HUDEP-2 (cell line): ENCODE measurements at regions not wholly inside any gene's neighbourhood (a gene's known extent, or its start where the extent isn't known, plus 50 kb on each side); places are given as distances from the start of the nearest gene placed in this dataset.
"Not testable (repeated sequence)": the region's sequence is repeated elsewhere in the genome, so short reads cannot be mapped to it uniquely, and the experiment has no call there.

Experiments
- DNase-seq, 76 experiments: peaks; one replicate each; lab custom pipeline; 2025; ENCODE audit not compliant: unreplicated experiment in 76 of 76; lab: John Stamatoyannopoulos, UW

DNA sequence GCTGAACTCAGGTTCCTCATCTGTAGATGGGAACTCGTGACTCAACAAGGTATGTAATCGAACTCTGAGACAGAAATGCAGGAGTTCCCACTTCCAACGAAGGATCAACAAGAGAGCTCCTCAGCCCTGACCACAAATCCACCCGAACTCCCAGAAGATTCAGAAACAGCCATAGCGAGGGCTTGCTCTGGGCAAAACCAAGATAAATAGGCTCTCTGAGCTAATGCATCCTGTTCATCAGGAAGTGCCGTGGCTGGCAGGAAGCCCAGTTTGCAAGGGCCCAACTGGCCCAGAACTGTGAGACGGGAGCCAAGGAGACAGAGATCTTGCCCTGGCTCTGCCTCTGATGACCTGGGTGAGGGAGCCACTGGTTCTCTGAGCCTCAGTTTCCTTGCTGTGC, 141.7 kb upstream of the PFKP start:
- DNase-seq: peak in 14 of 76 experiments; percentile 1 to 42 (median 8)

DNA sequence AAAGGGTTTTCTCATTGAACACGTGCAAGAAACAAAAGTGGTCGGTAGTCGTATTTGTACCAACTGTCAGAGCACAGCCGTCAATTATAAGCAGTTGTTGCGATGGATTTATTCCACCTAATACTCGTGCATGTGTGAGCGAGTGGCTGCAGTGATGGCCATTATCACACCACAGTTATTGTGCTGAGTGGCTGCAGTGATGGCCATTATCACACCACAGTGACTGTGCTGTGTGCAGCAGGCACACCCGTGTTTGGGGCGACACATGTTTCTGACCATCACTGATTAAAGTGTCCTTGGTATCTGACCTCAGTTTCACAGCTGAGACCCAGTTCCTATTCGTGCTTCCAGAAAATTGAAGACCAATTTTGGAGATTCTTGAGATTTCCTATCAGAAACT, 142.9 kb upstream of the PFKP start:
- no peak for DNase-seq

DNA sequence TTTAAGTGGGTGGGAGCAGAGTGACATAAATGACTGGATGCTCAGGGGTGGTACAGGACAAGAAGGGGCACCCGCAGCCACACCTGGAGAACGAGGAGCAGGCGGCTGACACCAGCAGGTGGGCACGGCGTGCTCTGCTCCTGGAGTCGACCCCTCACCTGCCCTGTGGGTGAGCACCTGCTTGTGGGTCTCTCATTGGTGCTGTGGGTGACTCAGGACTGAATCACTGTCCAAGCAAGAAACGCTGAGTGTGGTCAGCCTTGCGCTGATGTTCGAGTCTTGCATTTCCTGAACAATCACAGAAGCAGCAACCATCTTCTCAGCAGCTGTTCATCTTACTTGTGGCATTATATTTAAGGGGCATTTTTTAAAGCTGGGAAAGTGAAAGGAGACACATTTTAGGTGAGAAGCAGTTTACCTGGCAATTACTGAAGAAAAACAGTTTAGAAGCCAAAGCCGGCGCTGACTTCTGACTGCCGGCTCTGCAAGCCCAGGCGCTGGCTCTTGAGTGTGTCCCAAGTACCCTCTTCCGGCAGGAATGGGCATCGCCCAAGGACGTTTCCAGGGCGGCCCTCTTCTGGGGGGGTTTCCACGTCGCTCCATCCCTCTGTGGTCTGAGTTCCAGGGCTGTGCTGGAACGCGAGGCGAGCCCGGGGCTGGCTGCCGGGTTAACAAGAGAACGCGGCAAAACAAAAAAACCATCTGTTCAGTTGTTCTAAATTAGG, 145.2 kb upstream of the PFKP start:
- no peak for DNase-seq

DNA sequence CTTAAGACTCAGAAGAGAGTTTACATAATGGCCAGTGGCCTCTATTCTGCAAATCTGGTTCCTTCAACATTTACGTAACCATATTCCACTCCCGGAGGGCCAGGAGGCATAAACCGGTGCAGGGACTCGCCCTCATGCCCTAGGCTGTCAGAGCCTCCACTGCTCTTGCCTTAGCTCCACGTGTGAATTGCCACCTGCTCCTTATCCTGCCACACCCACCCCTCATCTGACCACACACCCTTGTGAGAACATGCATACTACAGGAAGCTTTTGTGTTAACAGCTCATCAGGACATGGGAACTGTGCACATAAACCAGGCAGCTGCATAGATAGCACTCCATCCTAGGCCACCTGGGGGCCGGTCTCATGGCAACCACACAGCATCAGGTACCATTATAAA, 146.7 kb upstream of the PFKP start:
- no peak for DNase-seq

DNA sequence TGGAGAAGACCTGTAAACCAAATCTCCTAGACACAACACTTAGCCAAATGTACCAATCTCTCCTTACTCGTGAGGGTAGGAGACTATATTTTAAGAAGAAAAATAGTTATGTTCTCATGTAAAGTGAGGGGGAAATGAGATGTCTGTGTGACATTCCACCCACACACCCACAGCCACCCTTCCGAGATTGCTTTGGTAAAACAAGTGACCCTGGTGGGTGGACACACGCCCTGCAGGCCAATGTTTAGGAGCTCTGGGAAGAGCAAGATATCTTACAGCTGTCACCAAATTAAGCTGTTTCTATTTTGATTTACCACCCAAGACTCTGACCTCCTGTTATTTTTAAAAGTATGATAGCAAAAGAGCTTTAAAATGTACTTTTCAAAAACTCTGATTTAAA, 147.2 kb upstream of the PFKP start:
- no peak for DNase-seq

DNA sequence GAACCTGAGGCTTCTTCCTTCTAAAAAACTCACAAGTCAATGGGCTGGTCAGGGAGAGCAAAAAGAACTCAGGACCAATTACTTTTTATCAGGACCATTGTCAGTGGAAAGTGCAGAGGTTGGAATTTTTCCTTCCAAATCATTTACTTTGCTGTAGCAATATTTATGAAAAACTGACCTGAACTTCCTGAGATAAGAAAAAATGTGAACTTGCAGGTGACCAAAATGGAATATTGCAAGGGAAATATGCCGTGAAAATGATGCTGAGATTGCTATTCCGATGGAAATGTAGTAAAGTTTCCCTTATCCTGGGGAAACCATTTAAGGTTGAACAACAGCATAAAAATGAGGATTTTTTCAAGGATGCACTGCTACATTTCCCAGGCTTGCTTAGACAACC, 148.3 kb upstream of the PFKP start:
- no peak for DNase-seq

DNA sequence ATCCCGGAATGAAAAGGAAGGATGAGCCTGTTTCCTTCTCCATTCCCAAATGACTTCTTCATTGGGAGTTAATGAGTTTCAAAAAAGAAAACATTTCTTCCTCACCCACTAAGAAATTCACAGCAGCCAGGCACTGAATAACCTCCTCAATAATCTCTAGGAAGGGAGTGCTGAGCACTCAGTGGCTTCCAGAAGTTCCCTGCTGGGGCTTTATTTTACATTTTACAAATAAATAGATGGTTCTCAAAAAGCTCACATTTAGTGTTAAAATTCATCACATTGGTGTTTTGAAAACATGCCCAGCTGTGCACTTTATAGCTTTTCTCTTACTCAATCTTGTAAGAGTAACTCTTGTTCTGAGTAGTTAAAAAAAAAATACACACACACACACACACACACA, 148.9 kb upstream of the PFKP start:
- no peak for DNase-seq

DNA sequence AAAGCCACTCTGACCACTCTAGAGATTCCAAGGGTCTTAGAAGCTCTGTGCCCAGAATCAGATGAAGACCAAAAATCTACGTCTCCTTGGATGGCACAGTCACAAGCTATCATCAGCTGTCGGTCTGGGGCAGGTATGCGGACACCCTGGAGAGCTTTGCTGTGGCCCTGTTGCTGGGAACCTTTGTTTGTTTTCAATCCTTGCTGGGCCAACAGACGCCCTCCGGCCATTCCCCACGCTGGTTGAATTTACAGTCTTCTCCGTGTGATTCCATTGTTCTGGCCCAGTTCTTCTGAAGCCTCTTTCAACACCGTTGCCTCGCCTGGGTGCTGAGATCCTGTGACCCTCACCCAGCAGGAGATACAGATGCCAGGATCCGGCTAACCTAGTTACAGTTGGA, 149.4 kb upstream of the PFKP start:
- DNase-seq: no peak

DNA sequence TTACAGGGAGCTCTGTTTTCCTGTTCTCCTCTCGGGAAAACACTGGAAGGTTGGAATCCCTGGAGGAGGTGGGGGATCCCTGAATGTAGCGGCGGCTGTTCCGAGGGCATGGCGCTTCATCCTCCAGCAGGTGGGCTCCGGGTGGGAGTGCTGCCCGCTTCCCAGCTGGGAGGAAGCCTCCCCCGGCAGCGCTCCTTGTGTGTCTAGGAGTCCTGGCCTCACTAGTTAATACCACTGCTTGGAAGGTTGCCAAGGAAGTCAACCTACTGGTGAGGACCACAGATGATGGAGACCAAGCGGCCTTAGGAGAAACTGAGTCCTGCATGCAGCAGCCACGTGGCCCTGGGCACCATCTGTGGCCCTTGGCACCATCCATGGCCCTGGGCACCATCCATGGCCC, 151.9 kb upstream of the PFKP start:
- DNase-seq: no peak

DNA sequence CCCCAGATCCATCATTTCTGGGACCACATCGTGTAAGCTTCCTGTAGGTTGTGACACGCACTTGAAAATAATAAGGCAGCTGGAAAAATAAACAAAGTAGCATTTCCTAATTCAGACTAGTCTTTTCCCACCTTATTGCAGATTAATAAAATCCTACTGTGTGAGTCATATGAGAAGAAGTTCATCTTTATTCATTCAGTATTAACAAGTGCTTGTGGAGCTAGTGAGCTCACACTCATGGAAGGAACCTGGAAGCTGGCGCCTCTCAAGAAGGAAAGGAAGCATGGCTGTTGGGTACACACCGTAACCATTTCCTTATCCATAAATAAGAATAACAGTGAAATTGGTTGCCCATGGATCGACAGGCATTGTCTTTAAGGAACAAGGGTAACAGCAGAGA, 152.6 kb upstream of the PFKP start:
- no peak for DNase-seq

DNA sequence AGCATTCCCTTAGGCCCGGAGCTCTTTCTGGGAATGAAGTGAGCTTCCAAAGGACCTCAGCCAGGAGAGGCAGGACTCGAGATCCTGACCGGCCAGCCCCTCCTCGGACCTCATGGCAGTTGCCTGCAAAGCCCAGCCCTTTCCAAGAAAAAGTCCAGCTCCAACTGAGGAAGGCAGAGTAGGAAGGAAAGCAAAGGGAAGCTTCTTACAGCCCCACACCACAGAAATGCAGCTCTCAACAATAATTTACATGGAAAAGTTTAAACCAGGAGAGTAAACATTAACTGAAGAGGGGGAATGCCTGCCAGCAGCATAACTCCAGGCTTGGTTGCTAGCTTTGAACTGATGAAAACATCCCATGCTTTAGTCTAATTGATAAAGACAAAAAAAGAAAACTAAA, 153.9 kb upstream of the PFKP start:
- no peak for DNase-seq

DNA sequence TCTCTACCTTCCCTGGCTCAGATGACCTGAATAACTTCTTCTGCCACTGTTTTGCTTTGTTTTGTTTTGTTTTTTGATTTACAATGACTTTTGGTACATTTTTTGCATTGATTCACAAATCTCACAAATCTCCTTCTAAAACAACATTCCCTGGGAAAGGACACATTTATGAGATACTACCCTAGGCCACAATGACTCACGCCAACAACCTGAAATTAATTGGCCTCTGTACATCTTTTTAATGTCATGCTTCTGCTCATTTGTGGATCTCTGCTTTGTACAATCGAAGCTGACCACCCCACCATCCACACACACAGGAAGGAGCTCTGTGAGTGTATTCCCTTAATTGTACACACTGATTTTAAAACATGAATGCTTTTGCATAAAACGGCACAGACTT, 156.7 kb upstream of the PFKP start:
- no peak for DNase-seq

DNA sequence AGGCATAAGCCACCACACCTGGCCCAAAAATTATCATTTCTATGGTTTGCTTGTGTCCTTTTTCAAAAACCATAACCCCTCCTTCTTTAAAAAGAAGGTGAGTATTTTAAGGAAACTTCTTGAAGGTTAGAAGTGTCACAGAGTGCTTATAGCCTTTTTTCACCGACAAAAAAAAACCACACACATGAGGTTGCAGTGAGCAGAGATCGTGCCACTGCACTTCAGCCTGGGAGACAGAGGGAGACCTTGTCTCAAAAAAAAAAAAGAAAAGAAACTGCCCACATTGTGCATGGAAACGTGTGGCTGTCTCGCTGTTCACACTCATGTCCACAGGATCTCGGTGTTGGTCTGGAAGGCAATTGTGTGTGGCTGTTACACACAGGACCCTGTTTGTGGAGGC, 157.4 kb upstream of the PFKP start:
- no peak for DNase-seq

DNA sequence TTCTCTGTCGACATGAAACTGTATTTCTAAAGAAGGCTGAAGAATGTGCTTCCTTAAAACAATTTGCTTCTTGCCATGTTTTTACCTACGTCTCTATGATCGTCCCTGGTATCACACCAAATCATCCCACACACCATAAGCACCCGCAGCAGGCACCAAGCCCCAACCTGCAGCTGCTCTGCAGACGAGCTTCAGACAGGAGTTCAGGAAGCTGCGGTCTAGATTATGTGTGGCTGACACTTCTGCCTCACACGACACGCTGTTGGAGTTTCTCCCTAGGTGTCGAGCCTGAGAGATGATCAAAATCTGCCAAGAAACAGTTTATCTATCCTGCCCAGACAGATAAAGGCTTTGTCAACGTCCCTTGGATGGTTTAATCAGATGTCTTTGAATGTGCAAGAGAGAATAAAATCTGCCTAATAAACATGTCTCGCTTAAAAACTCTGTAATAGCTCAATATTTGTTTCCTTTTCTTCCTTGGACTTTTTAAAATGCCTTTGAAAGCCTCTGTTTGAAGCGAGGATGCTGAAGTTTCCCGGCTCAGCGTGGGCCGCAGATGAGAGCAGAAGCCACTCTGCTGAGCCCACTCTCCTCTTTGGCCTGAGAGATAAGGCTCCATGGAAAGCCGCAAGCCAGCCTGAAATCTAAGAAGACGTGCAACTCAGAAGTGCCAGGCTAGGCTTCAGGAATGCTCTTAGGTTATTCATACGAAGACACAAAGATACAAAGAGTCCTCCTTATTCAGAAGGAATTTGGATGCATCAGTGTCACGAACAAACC, 158.3 kb upstream of the PFKP start:
- peak in 5 of 76 experiments; percentile 7 to 32 (median 13) for DNase-seq

DNA sequence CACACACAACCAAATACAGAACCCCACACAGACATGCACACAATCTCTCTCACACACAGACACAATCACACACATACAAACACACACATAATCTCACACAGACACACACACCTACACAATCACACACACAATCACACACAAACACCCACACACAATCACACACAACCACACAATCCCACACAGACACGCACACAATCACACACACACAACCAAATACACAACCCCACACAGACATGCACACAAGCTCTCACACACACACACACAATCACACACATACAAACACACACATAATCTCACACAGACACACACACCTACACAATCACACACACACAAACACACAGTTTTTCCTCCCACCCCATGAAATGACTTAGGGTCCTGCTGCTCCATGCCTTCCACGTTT, 160.4 kb upstream of the PFKP start:
- no peak for DNase-seq

DNA sequence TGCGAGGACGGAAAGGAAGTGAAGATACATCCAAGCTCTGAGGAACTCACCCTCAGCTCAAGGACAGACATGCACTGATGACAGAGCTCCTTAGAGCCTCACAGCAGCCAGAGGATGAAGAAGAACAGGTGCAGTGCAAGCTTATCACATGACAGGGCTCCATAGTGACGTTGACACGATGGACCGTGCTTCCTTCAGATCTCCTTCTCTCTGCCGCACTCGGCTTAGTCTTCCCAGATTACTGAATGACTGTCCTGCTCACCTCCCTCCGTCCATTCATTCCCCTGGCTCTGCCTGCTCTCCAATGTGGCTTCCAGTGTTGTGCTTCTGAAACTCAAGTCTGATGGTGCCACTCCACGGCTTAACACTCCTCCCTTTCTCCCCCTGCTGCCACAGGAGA, 161.5 kb upstream of the PFKP start:
- DNase-seq: no peak

DNA sequence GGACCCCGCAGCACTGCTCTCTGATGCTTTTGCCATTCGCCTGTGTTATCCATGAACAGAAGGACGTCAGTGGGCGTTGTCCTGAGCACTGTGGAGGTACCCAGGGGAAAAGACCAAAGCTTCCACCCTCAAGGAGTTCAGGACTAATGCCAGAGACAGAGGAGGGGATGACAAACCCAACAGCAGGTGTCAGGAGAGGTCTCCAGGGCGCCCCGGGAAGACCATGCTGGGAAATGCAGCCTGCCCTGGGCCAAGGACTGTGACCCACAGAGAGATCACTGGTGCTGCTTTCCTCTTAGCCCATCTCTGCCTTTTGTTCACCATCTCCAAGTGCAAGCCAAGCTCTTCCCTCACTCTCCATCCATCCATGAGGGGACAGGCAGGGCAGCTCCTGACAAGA, 166.8 kb upstream of the PFKP start:
- DNase-seq: no peak

DNA sequence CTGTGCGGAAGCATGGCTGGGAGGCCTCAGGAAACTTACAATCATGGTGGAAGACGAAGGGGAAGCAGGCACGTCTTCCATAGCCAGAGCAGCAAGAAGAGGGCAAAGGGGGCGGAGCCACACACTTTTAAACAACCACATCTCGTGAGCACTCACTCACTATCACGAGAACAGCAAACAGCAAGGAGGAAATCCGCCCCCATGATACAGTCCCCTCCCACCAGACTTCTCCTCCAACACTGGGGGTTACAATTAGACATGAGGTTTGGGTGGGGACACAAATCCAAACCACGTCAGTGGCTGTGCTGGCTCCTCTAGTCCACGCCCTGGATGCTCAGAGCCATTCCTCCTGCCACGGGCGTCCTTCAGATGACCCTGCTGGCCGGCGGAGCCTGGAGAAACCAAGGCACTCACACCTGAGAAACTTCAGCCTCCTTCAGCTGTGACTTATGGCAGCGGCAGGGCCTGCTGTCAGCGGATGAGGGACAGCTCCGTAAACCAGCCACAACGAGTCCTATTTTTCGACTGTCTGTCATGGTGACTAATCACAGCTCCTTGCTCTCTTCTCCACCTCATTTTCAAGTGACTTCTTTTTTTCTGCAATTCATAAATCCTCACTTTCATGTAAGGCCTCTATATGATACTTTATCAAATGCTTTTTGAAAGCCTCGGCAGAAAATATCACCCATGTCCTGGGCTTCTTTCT, 167.9 kb upstream of the PFKP start:
- no peak for DNase-seq

DNA sequence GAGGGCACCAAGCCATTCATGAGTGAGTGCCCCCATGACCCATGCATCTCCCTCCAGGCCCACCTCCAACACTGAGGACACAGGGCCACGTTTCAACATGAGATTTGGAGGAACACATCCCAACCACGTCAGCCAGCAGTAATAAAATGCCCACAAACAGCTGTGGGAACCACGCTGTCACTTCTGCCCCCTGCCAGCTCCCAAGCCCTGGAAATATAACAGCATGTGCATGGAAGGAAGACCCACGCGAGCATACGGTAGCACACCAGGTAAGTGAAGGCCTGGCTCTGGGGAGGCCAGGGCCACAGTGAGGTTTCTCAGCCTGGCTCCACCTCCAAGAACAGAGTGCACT, 168.9 kb upstream of the PFKP start:
- no peak for DNase-seq

DNA sequence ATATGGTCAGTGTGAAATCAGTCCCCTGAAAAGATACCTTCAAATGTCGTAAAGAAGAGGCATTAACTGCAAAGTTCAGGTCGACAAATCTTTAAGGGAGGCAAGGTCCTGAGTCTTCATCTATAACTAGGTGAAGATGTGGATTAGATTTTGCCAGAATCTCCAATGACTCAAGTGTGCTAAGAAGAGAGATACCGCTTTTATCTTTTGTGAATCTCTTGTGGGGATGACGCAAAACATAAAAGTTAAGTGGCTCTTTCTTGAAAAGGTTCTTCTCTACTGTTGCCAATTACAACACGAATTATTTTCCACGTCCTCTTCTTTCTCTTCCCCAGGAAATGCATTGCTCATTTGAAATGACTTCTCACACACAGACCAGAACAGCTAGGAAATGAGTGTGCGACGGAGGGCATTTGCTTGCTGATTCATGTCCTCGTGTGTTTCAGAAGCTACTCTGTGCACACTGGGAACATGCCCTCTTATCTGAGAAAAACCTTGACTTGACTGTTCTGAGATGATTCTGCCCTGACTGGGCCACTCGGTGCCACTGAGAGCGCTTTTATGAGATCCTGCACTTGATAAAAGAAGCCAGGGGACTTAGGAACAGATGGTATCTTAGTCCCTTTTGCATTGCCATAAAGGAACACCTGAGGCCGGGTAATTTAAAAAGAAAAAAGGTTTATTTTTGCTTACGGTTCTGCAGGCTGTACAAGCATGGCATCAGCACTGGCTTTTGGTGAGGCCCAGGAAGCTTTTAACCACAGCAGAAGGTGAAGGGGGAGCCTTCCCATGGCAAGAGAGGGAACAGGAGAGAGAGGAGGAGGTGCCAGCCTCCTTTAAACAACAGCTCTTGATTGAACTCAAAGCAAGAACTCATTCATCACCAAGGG, 169.5 kb upstream of the PFKP start:
- no peak for DNase-seq

DNA sequence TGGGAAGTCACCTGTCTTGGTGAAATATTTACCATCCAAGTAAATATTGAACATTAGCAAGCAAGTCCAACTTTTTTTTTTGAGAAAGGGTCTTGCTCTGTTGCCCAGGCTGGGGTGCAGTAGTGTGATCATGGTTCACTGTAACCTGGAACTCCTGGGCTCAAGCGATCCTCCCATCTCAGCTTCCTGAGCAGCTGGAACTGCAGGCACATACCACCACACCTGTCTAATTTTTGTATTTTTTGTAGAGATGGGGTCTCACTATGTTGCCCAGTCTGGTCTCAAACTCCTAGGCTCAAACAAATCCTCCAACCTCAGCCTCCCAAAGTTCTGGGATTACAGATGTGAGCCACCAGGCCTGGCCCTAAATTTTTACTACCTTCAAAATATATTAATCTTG, 171.0 kb upstream of the PFKP start:
- not testable (repeated sequence) for DNase-seq
